ENCODE measurements at regions not wholly inside any gene's neighbourhood (a gene's known extent, or its start where the extent isn't known, plus 50 kb on each side); places are given as distances from the start of the nearest gene placed in this dataset.
"Not testable (repeated sequence)": the region's sequence is repeated elsewhere in the genome, so short reads cannot be mapped to it uniquely, and the experiment has no call there.

- DNase-seq (ENCODE audit: low spot score), result no peak
Observed at GRCh38 chr6:164378330-164378729, 931.1 kb downstream of the C6orf118 start.

- DNase-seq (ENCODE audit: low spot score), result no peak
Observed at GRCh38 chr6:164377348-164377918, 932.0 kb downstream of the C6orf118 start.

- DNase-seq (ENCODE audit: low spot score), result no peak
Observed at GRCh38 chr6:164370773-164371172, 938.6 kb downstream of the C6orf118 start.

GRCh38 chr6:164359441-164359840 lies 944.9 kb downstream of the QKI start:
- DNase-seq (ENCODE audit: low spot score), result no peak

- no peak for DNase-seq (ENCODE audit: low spot score)
Observed at GRCh38 chr6:164359036-164359435, 944.5 kb downstream of the QKI start.

- no peak for DNase-seq (ENCODE audit: low spot score)
Observed at GRCh38 chr6:164356814-164357213, 942.3 kb downstream of the QKI start.

- DNase-seq (ENCODE audit: low spot score), result no peak
Observed at GRCh38 chr6:164347455-164347854, 932.9 kb downstream of the QKI start.

- DNase-seq (ENCODE audit: low spot score), result no peak
Observed at GRCh38 chr6:164346631-164347030, 932.1 kb downstream of the QKI start.

GRCh38 chr6:164345806-164346496 lies 931.4 kb downstream of the QKI start:
- no peak for DNase-seq (ENCODE audit: low spot score)

- DNase-seq (ENCODE audit: low spot score), result no peak
Observed at GRCh38 chr6:164345327-164345726, 930.8 kb downstream of the QKI start.

GRCh38 chr6:164344801-164345291 lies 930.3 kb downstream of the QKI start:
- DNase-seq (ENCODE audit: low spot score), result no peak

GRCh38 chr6:164339442-164339841 lies 924.9 kb downstream of the QKI start:
- DNase-seq (ENCODE audit: low spot score), result not testable (repeated sequence)

GRCh38 chr6:164337925-164338397 lies 923.4 kb downstream of the QKI start:
- no peak for DNase-seq (ENCODE audit: low spot score)

- no peak for DNase-seq (ENCODE audit: low spot score)
Observed at GRCh38 chr6:164337024-164337924, 922.8 kb downstream of the QKI start.

GRCh38 chr6:164336455-164336854 lies 921.9 kb downstream of the QKI start:
- no peak for DNase-seq (ENCODE audit: low spot score)

GRCh38 chr6:164331026-164331425 lies 916.5 kb downstream of the QKI start:
- DNase-seq (ENCODE audit: low spot score), result no peak

- DNase-seq (ENCODE audit: low spot score), result no peak
Observed at GRCh38 chr6:164325168-164325567, 910.6 kb downstream of the QKI start.

GRCh38 chr6:164322533-164322932 lies 908.0 kb downstream of the QKI start:
- DNase-seq (ENCODE audit: low spot score), result peak; percentile 20

- DNase-seq (ENCODE audit: low spot score), result no peak
Observed at GRCh38 chr6:164321297-164321696, 906.8 kb downstream of the QKI start.

GRCh38 chr6:164315376-164315775 lies 900.9 kb downstream of the QKI start:
- no peak for DNase-seq (ENCODE audit: low spot score)

GRCh38 chr6:164308339-164308738 lies 893.8 kb downstream of the QKI start:
- DNase-seq (ENCODE audit: low spot score), result no peak

GRCh38 chr6:164303102-164303964 lies 888.8 kb downstream of the QKI start:
- DNase-seq (ENCODE audit: low spot score), result no peak

Data from RKO (cell line).